Astrocyte of the cerebellum (primary cell): ENCODE measurements at regions not wholly inside any gene's neighbourhood (a gene's known extent, or its start where the extent isn't known, plus 50 kb on each side); places are given as distances from the start of the nearest gene placed in this dataset.

Experiments used
- DNase-seq: peaks from one replicate; pipeline ENCODE4 v3.0.0-alpha.2; 2011; ENCODE audit warnings: low read depth
- H3K4me3 ChIP-seq: 2 replicates; pipeline ENCODE4 v1.5.1; 2011; ENCODE audit warnings: mild to moderate bottlenecking, low read depth, low read length, moderate library complexity
- CTCF ChIP-seq: IDR thresholded peaks from 2 replicates; pipeline ENCODE4 v1.5.1; 2012; ENCODE audit warnings: low read length, low read depth, moderate library complexity, mild to moderate bottlenecking; ENCODE audit errors: missing control alignments
- in situ Hi-C: cut with HindIII; loops from 2 replicates; pipeline ENCODE4 v1.10.0; 2017; ENCODE audit warnings: low sequenced_read_pairs

GRCh38 chr10:128473911-128474310, 347.7 kb upstream of the MKI67 start:
- no peak for DNase-seq
- no peak for TF ChIP-seq CTCF
- H3K4me3 ChIP-seq, result no peak overlapping the region
- in situ Hi-C loops, result no loop called here

- no peak for DNase-seq
- in situ Hi-C loops, result no loop called here
- no peak for TF ChIP-seq CTCF
- H3K4me3 ChIP-seq, result no peak overlapping the region
These were observed 348.3 kb upstream of the MKI67 start for GRCh38 chr10:128474571-128474970.

- no peak for TF ChIP-seq CTCF
- in situ Hi-C loops, result no loop called here
- no peak for DNase-seq
- no peak overlapping the region for H3K4me3 ChIP-seq
These were observed 349.6 kb upstream of the MKI67 start for GRCh38 chr10:128475686-128476367.

GRCh38 chr10:128476368-128476725, 350.1 kb upstream of the MKI67 start:
- no peak overlapping the region for H3K4me3 ChIP-seq
- no peak for DNase-seq
- in situ Hi-C loops, result no loop called here
- TF ChIP-seq CTCF, result no peak

GRCh38 chr10:128476845-128477244, 350.6 kb upstream of the MKI67 start:
- no peak for DNase-seq
- no peak for TF ChIP-seq CTCF
- in situ Hi-C loops, result no loop called here
- no peak overlapping the region for H3K4me3 ChIP-seq

- no peak for DNase-seq
- in situ Hi-C loops, result loop anchor here (5.0 kb wide), 1 partner anchor 68 kb away; no protein-coding TSS in a partner anchor
These were observed 354.4 kb upstream of the MKI67 start for GRCh38 chr10:128480601-128481000.

More at GRCh38 chr10:128480601-128481000, 354.4 kb upstream of the MKI67 start:
- TF ChIP-seq CTCF, result no peak
- no peak overlapping the region for H3K4me3 ChIP-seq
